Common myeloid progenitor, CD34-positive (primary cell): ENCODE measurements at regions not wholly inside any gene's neighbourhood (a gene's known extent, or its start where the extent isn't known, plus 50 kb on each side); places are given as distances from the start of the nearest gene placed in this dataset.

Experiments
- CTCF ChIA-PET: fragments of 350-600 bp; sonication (Branson Sonifier 250); formaldehyde crosslinking; loops from one replicate; lab custom pipeline; 2021; ENCODE audit warnings: antibody characterized with exemption; lab: Charles Lee
- POLR2A ChIA-PET: fragments of 350-600 bp; sonication (Branson Sonifier 250); formaldehyde crosslinking; loops from one replicate; lab custom pipeline; 2021; ENCODE audit warnings: antibody characterized with exemption; lab: Charles Lee
- DNase-seq, 3 donors: peaks; one replicate each; pipeline versions ENCODE4 v3.0.0 to v3.0.0-alpha.2; 2013
- H3K27ac ChIP-seq, 2 experiments: 1 replicate in 1 of 2; 2 replicates in 1 of 2; pipeline ENCODE4 v1.7.0; 2013; ENCODE audit warnings: inconsistent platforms in 2 of 2, low read length in 2 of 2, mild to moderate bottlenecking in 2 of 2, low read depth in 1 of 2, moderate library complexity in 1 of 2; ENCODE audit not compliant: severe bottlenecking in 2 of 2, insufficient read depth in 1 of 2, poor library complexity in 1 of 2
- H3K27me3 ChIP-seq, 5 experiments: replicated peaks in 2 of 5; 1 replicate in 3 of 5; 2 replicates in 2 of 5; pipeline versions ENCODE4 v1.6.1 to v1.7.0; 2013; ENCODE audit warnings: low read length in 4 of 5, mild to moderate bottlenecking in 2 of 5, moderate library complexity in 2 of 5, inconsistent platforms in 1 of 5; ENCODE audit not compliant: insufficient read depth in 5 of 5, control insufficient read depth in 4 of 5
- H3K36me3 ChIP-seq, 4 experiments: 1 replicate in 2 of 4; 2 replicates in 2 of 4; pipeline versions ENCODE4 v1.6.1 to v1.7.0; 2013; ENCODE audit warnings: low read length in 3 of 4, control low read depth in 1 of 4, mild to moderate bottlenecking in 1 of 4; ENCODE audit not compliant: control insufficient read depth in 4 of 4, insufficient read depth in 4 of 4
- H3K4me1 ChIP-seq, 4 experiments: 1 replicate in 3 of 4; 2 replicates in 1 of 4; pipeline versions ENCODE4 v1.6.1 to v1.7.1; 2013; ENCODE audit warnings: low read length in 3 of 4, mild to moderate bottlenecking in 3 of 4, control low read depth in 1 of 4, inconsistent platforms in 1 of 4, moderate library complexity in 1 of 4; ENCODE audit not compliant: control insufficient read depth in 4 of 4, insufficient read depth in 4 of 4; ENCODE audit errors: control extremely low read depth in 1 of 4
- H3K4me3 ChIP-seq, 7 experiments: 1 replicate in 4 of 7; 2 replicates in 3 of 7; pipeline versions ENCODE4 v1.5.1 to v1.7.0; 2013; ENCODE audit warnings: mild to moderate bottlenecking in 7 of 7, low read length in 6 of 7, moderate library complexity in 6 of 7, inconsistent platforms in 2 of 7, low read depth in 2 of 7, control low read depth in 1 of 7; ENCODE audit not compliant: insufficient read depth in 4 of 7, control insufficient read depth in 1 of 7; ENCODE audit errors: extremely low read depth in 1 of 7
- H3K9me3 ChIP-seq, 5 experiments: 1 replicate in 4 of 5; 2 replicates in 1 of 5; pipeline versions ENCODE4 v1.6.1 to v1.7.1; 2013; ENCODE audit warnings: low read length in 4 of 5, mild to moderate bottlenecking in 2 of 5, inconsistent platforms in 1 of 5, low read depth in 1 of 5, moderate library complexity in 1 of 5; ENCODE audit not compliant: control insufficient read depth in 4 of 5, insufficient read depth in 2 of 5; ENCODE audit errors: control extremely low read depth in 1 of 5
- WGBS: methylation state at CpG from one replicate; pipeline ENCODE4 v1.1.5; 2013; ENCODE audit not compliant: insufficient coverage; 5-methylcytosine and 5-hydroxymethylcytosine counted together

DNA sequence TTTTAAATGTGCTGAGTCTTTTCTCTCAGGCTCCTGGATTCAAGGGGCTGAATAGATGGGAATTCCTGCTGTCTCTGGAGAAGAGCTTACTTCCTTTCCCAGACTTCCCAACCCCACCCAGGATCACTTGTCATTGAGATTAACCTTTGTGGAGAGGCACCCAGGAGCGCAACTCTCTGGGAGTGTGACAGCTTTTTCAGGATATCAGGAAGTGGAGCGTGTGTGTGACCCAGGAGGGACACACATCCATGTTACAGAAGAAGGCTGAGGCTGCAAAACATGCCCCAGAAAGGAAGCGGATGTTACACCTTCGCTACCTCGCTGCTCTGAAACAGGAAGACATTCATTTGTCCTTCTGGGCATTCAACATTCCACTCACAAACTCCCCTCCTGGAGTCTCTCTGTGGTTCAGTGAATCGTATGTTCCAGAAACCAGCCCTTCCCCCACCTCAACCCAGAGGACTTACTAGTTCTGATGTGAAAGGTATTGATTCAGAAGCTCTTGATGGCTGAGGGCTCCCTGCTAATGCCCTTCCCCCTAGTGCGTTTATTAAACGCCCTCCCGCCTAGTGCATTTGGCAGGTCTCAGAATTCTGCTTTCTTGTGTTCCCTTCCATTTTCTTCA, 523.9 kb downstream of the TNS1 start:
- Histone ChIP-seq H3K27me3 (peaks cover 0 to 5% (median 0%) of the 10 kb centered on the region in 5 experiments), H3K4me1 (no peaks in the 10 kb centered on the region), H3K9me3 (no peaks in the 10 kb centered on the region), H3K4me3 (no peak overlapping the region), H3K27ac (no peak overlapping the region), H3K36me3 (no peaks in the 10 kb centered on the region)
- 90% methylated on average over 4 of the region's 9 CpGs for WGBS
- POLR2A ChIA-PET, result no interaction called here
- no peak for DNase-seq
- CTCF ChIA-PET, result interaction anchor here (0.5 kb wide), 1 partner anchor 787 kb away, joined by 3 read pairs; no protein-coding TSS in a partner anchor

DNA sequence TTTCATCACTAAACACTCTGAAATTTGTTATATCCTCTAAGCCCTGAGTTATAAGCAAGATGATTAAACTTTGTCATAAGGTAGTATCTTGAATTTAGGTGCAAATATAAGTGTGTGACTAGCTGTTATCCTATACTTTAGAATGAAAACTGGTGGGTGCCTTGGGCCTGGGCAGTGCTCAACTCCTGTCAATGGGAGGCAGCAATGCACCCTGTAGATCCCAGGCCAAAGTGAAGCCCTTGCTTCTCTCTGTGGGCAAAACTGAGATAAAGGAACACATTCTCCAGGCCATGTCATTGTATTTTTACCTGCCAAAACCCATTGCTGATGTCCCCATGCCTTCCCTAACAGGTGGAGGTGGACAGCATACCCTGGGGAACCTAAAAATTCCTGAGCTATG, 525.2 kb downstream of the TNS1 start:
- POLR2A ChIA-PET, result no interaction called here

GRCh38 chr2:217475791-217476190, 527.0 kb downstream of the TNS1 start:
- Histone ChIP-seq H3K36me3 (no peaks in the 10 kb centered on the region), H3K9me3 (no peaks in the 10 kb centered on the region), H3K27ac (no peak overlapping the region), H3K4me3 (no peak overlapping the region), H3K27me3 (peaks cover 0 to 5% (median 0%) of the 10 kb centered on the region in 5 experiments), H3K4me1 (no peaks in the 10 kb centered on the region)
- ChIA-PET POLR2A (no interaction called here), CTCF (interaction anchor here (1.6 kb wide), 1 partner anchor 12 kb away, joined by 3 read pairs; no protein-coding TSS in a partner anchor)
- WGBS, result 100% methylated on average over 3 of the region's 4 CpGs
- DNase-seq, result no peak

More for the DNA sequence above, 525.2 kb downstream of the TNS1 start:
- Histone ChIP-seq H3K27ac (no peak overlapping the region), H3K27me3 (peaks cover 0 to 5% (median 0%) of the 10 kb centered on the region in 5 experiments), H3K4me1 (no peaks in the 10 kb centered on the region), H3K9me3 (no peaks in the 10 kb centered on the region), H3K36me3 (no peaks in the 10 kb centered on the region), H3K4me3 (no peak overlapping the region)
- CTCF ChIA-PET, result no interaction called here
- no peak for DNase-seq

DNA sequence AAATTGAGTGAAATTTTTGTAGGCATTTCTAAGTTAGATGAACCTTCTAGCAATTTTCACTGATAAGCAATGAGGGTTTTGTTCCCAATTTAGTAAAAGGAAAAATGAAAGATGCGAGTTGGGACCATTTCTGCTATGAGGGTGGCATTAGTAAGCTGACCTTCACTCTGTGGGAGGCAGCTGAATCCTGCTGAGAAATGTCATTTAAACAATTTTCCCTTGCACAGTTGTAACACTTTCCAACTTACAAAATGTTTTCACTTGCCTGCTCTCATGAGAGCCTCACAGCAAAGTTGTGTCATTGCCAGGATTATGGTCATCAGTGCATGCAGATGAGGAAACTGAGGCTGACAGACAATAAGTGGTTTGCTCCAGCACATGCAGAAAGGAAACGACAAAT, 527.7 kb downstream of the TNS1 start:
- Histone ChIP-seq H3K4me3 (no peak overlapping the region), H3K9me3 (no peaks in the 10 kb centered on the region), H3K36me3 (no peaks in the 10 kb centered on the region), H3K27me3 (peaks cover 0 to 5% (median 0%) of the 10 kb centered on the region in 5 experiments), H3K27ac (no peak overlapping the region), H3K4me1 (no peaks in the 10 kb centered on the region)
- no peak for DNase-seq
- POLR2A ChIA-PET, result no interaction called here
- WGBS, result 86% methylated on average over 1 of the region's 2 CpGs
- CTCF ChIA-PET, result interaction anchor here (1.6 kb wide), 1 partner anchor 12 kb away, joined by 3 read pairs; no protein-coding TSS in a partner anchor

GRCh38 chr2:217471319-217471718, 531.5 kb downstream of the TNS1 start:
- Histone ChIP-seq H3K4me3 (no peak overlapping the region), H3K27ac (no peak overlapping the region), H3K36me3 (no peaks in the 10 kb centered on the region), H3K9me3 (no peaks in the 10 kb centered on the region), H3K27me3 (peaks cover 0 to 6% (median 0%) of the 10 kb centered on the region in 5 experiments), H3K4me1 (no peaks in the 10 kb centered on the region)
- DNase-seq, result no peak
- WGBS, result no CpG with 5 or more reads among the region's 1 CpG
- CTCF ChIA-PET, result no interaction called here
- POLR2A ChIA-PET, result no interaction called here

DNA sequence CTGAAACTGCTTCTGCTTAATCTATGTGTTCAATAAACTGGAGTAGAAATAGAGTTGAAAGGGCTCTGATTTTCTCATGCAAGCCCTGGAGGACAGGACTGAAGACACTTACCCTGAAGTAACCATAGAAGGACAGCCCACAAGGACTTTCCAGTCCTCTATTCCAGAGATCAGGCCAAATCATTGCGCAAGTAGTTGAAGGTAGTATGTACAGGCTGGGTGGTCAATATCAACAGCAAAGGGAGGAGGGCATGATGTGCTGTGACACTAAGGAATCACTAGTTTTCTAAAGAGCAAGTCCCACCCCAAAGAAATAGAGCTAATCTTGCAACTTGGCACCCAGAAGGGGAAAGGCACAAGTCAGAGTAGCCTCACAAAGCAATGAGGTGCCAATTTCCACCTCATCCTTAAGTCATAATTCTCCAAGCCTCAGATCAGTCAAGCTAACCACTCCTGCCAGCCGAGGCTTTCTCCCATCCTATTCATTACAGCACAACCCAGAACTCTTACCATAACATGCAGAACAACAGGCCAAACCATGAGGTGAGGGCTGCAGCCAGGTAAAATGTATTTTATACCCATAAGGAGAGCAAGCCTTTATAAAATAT, 533.5 kb downstream of the TNS1 start:
- Histone ChIP-seq H3K9me3 (peaks cover 0 to 1% (median 0%) of the 10 kb centered on the region in 5 experiments), H3K4me1 (no peaks in the 10 kb centered on the region), H3K27me3 (peaks cover 0 to 6% (median 0%) of the 10 kb centered on the region in 5 experiments), H3K36me3 (no peaks in the 10 kb centered on the region), H3K27ac (no peak overlapping the region), H3K4me3 (no peak overlapping the region)
- WGBS, result 83% methylated on average over 1 of the region's 2 CpGs
- ChIA-PET CTCF (interaction anchor here (0.7 kb wide), 1 partner anchor 291 kb away, joined by 3 read pairs; no protein-coding TSS in a partner anchor), POLR2A (no interaction called here)
- DNase-seq, result no peak
